ENCODE measurements at regions not wholly inside any gene's neighbourhood (a gene's known extent, or its start where the extent isn't known, plus 50 kb on each side); places are given as distances from the start of the nearest gene placed in this dataset.

GRCh38 chr7:25789701-25790640, 362.0 kb upstream of the NFE2L3 start:
- no peak for DNase-seq (ENCODE audit: extremely low read depth, low read depth, low spot score)

GRCh38 chr7:25790963-25791362, 361.0 kb upstream of the NFE2L3 start:
- no peak for DNase-seq (ENCODE audit: extremely low read depth, low read depth, low spot score)

GRCh38 chr7:25792586-25792985, 359.4 kb upstream of the NFE2L3 start:
- DNase-seq (ENCODE audit: extremely low read depth, low read depth, low spot score), result no peak

- DNase-seq (ENCODE audit: extremely low read depth, low read depth, low spot score), result no peak
Observed at GRCh38 chr7:25795824-25796235, 356.2 kb upstream of the NFE2L3 start.

GRCh38 chr7:25798344-25798743, 353.7 kb upstream of the NFE2L3 start:
- DNase-seq (ENCODE audit: extremely low read depth, low read depth, low spot score), result no peak

- no peak for DNase-seq (ENCODE audit: extremely low read depth, low read depth, low spot score)
Observed at GRCh38 chr7:25801214-25801613, 350.8 kb upstream of the NFE2L3 start.

GRCh38 chr7:25802057-25802456, 349.9 kb upstream of the NFE2L3 start:
- no peak for DNase-seq (ENCODE audit: extremely low read depth, low read depth, low spot score)

- DNase-seq (ENCODE audit: extremely low read depth, low read depth, low spot score), result no peak
Observed at GRCh38 chr7:25802473-25802872, 349.5 kb upstream of the NFE2L3 start.

- no peak for DNase-seq (ENCODE audit: extremely low read depth, low read depth, low spot score)
Observed at GRCh38 chr7:25803117-25803887, 348.7 kb upstream of the NFE2L3 start.

GRCh38 chr7:25804154-25804553, 347.8 kb upstream of the NFE2L3 start:
- no peak for DNase-seq (ENCODE audit: extremely low read depth, low read depth, low spot score)

GRCh38 chr7:25805027-25805687, 346.8 kb upstream of the NFE2L3 start:
- DNase-seq (ENCODE audit: extremely low read depth, low read depth, low spot score), result no peak

GRCh38 chr7:25807086-25807611, 344.8 kb upstream of the NFE2L3 start:
- no peak for DNase-seq (ENCODE audit: extremely low read depth, low read depth, low spot score)

GRCh38 chr7:25809441-25809840, 342.6 kb upstream of the NFE2L3 start:
- DNase-seq (ENCODE audit: extremely low read depth, low read depth, low spot score), result no peak

- no peak for DNase-seq (ENCODE audit: extremely low read depth, low read depth, low spot score)
Observed at GRCh38 chr7:25812086-25812850, 339.7 kb upstream of the NFE2L3 start.

- DNase-seq (ENCODE audit: extremely low read depth, low read depth, low spot score), result no peak
Observed at GRCh38 chr7:25813381-25813780, 338.6 kb upstream of the NFE2L3 start.

GRCh38 chr7:25815711-25816110, 336.3 kb upstream of the NFE2L3 start:
- no peak for DNase-seq (ENCODE audit: extremely low read depth, low read depth, low spot score)

- no peak for DNase-seq (ENCODE audit: extremely low read depth, low read depth, low spot score)
Observed at GRCh38 chr7:25820432-25821040, 331.5 kb upstream of the NFE2L3 start.

- no peak for DNase-seq (ENCODE audit: extremely low read depth, low read depth, low spot score)
Observed at GRCh38 chr7:25821225-25821624, 330.8 kb upstream of the NFE2L3 start.

- DNase-seq (ENCODE audit: extremely low read depth, low read depth, low spot score), result no peak
Observed at GRCh38 chr7:25822823-25823222, 329.2 kb upstream of the NFE2L3 start.

GRCh38 chr7:25823571-25823970, 328.4 kb upstream of the NFE2L3 start:
- DNase-seq (ENCODE audit: extremely low read depth, low read depth, low spot score), result no peak
